HG03342 (cell line): ENCODE measurements at regions not wholly inside any gene's neighbourhood (a gene's known extent, or its start where the extent isn't known, plus 50 kb on each side); places are given as distances from the start of the nearest gene placed in this dataset.
"Not testable (repeated sequence)": the region's sequence is repeated elsewhere in the genome, so short reads cannot be mapped to it uniquely, and the experiment has no call there.

Source experiments
- ATAC-seq: cut with Tn5 transposase; IDR thresholded peaks from one replicate; pipeline ENCODE4 v1.9.1; 2021; ENCODE audit warnings: mild to moderate bottlenecking, moderate library complexity; ENCODE audit not compliant: unreplicated experiment

GRCh38 chr9:117775591-117775990, 71.4 kb downstream of the TLR4 start:
- no peak for ATAC-seq

GRCh38 chr9:117777823-117778222, 73.6 kb downstream of the TLR4 start:
- ATAC-seq = peak; percentile 93

GRCh38 chr9:117779760-117780159, 75.6 kb downstream of the TLR4 start:
- no peak for ATAC-seq

- peak; percentile 72 for ATAC-seq
Observed at GRCh38 chr9:117782931-117783788, 79.0 kb downstream of the TLR4 start.

- ATAC-seq = peak; percentile 85
Observed at GRCh38 chr9:117783828-117784227, 79.6 kb downstream of the TLR4 start.

- no peak for ATAC-seq
Observed at GRCh38 chr9:117784996-117785395, 80.8 kb downstream of the TLR4 start.

- ATAC-seq = no peak
Observed at GRCh38 chr9:117787746-117788145, 83.5 kb downstream of the TLR4 start.

- ATAC-seq = no peak
Observed at GRCh38 chr9:117795271-117795670, 91.1 kb downstream of the TLR4 start.

- ATAC-seq = no peak
Observed at GRCh38 chr9:117796681-117797080, 92.5 kb downstream of the TLR4 start.

GRCh38 chr9:117800389-117800788, 96.2 kb downstream of the TLR4 start:
- no peak for ATAC-seq

- ATAC-seq = no peak
Observed at GRCh38 chr9:117809751-117810150, 105.5 kb downstream of the TLR4 start.

- peak; percentile 80 for ATAC-seq
Observed at GRCh38 chr9:117815315-117815714, 111.1 kb downstream of the TLR4 start.

GRCh38 chr9:117815948-117816347, 111.7 kb downstream of the TLR4 start:
- ATAC-seq = no peak

GRCh38 chr9:117821954-117822353, 117.8 kb downstream of the TLR4 start:
- ATAC-seq = no peak

GRCh38 chr9:117823576-117823975, 119.4 kb downstream of the TLR4 start:
- ATAC-seq = no peak

- peak; percentile 98 for ATAC-seq
Observed at GRCh38 chr9:117825609-117826347, 121.6 kb downstream of the TLR4 start.

- ATAC-seq = no peak
Observed at GRCh38 chr9:117826837-117827236, 122.6 kb downstream of the TLR4 start.

GRCh38 chr9:117827456-117827855, 123.3 kb downstream of the TLR4 start:
- ATAC-seq = no peak

- no peak for ATAC-seq
Observed at GRCh38 chr9:117828466-117828865, 124.3 kb downstream of the TLR4 start.

- peak; percentile 91 for ATAC-seq
Observed at GRCh38 chr9:117835798-117836197, 131.6 kb downstream of the TLR4 start.

GRCh38 chr9:117839862-117840261, 135.7 kb downstream of the TLR4 start:
- ATAC-seq = no peak

GRCh38 chr9:117851836-117852461, 147.7 kb downstream of the TLR4 start:
- ATAC-seq = not testable (repeated sequence)
